ENCODE measurements at regions not wholly inside any gene's neighbourhood (a gene's known extent, or its start where the extent isn't known, plus 50 kb on each side); places are given as distances from the start of the nearest gene placed in this dataset.

GRCh38 chr2:239704737-239705136 is 303.9 kb upstream of the HDAC4 start:
- Histone ChIP-seq H2AFZ (ENCODE audit: low read depth, low read length) (no peak overlapping the region), H3K9ac (ENCODE audit: insufficient read depth in 1 of 2, low read depth in 2 of 2, low read length in 2 of 2) (no peak overlapping the region), H3K9me3 (replicated peaks; ENCODE audit: control insufficient read depth, insufficient read depth, low read depth, low read length) (no peaks in the 10 kb centered on the region), H3K27me3 (ENCODE audit: control insufficient read depth in 2 of 2, insufficient read depth in 2 of 2, low read length in 2 of 2) (no peaks in the 10 kb centered on the region), H3K36me3 (ENCODE audit: control insufficient read depth, insufficient read depth, low read length) (no peaks in the 10 kb centered on the region), H3K4me2 (ENCODE audit: insufficient read depth, low read length) (no peak overlapping the region), H4K20me1 (replicated peaks; ENCODE audit: control insufficient read depth, insufficient read depth, low read length) (no peaks in the 10 kb centered on the region), H3K4me3 (no peak overlapping the region), H3K79me2 (ENCODE audit: control insufficient read depth, insufficient read depth, low read length) (no peaks in the 10 kb centered on the region), H3K27ac (ENCODE audit: extremely low read depth, low read depth, low read length) (no peak overlapping the region), H3K4me1 (replicated peaks in 1 of 2; ENCODE audit: control insufficient read depth in 2 of 2, insufficient read depth in 2 of 2, low read length in 2 of 2) (no peaks in the 10 kb centered on the region), H3K9me1 (ENCODE audit: control insufficient read depth, insufficient read depth, low read length) (no peaks in the 10 kb centered on the region)
- POLR2A ChIA-PET = no interaction called here
- CTCF ChIA-PET (ENCODE audit: low intra/inter-chr PET ratio) = no interaction called here
- in situ Hi-C loops (cut with MboI) = no loop called here
- no peak for FAIRE-seq
- no peak for DNase-seq (ENCODE audit: extremely low read depth in 1 of 4, low spot score in 3 of 4)
- no TSS peak for BruUV-seq (replicated peaks)
- no peak for ATAC-seq
- intact Hi-C loops (cut with micrococcal nuclease) = no loop called here
- WGBS (ENCODE audit: insufficient coverage, low coverage, missing lambda C conversion rate) = 0% methylated on average over 4 of the region's 6 CpGs
- no peak for TF ChIP-seq NFE2L1 (tag; IDR thresholded peaks at IDR 0.05; ENCODE audit: borderline replicate concordance, low read depth)
- no peak for TF ChIP-seq ZNF395 (CRISPR knock-in tag; IDR thresholded peaks at IDR 0.05)
- TF ChIP-seq DNMT1 (IDR thresholded peaks at IDR 0.05) = no peak
- no peak for TF ChIP-seq E2F5 (CRISPR knock-in tag; IDR thresholded peaks at IDR 0.05)
- TF ChIP-seq CREB3 (tag; conservative IDR thresholded peaks at IDR 0.05; ENCODE audit: low read depth) = no peak
- no peak for TF ChIP-seq TGIF2 (CRISPR knock-in tag; IDR thresholded peaks at IDR 0.05)
- no peak for TF ChIP-seq AFF4 (CRISPR knock-in tag; IDR thresholded peaks at IDR 0.05)
- no peak for TF ChIP-seq ZNF133 (CRISPR knock-in tag; IDR thresholded peaks at IDR 0.05)
- no peak for TF ChIP-seq ARNT (IDR thresholded peaks at IDR 0.05)
- TF ChIP-seq CBFA2T3 (IDR thresholded peaks at IDR 0.05) = no peak
- TF ChIP-seq ZNF444 (CRISPR knock-in tag; IDR thresholded peaks at IDR 0.05) = no peak
- TF ChIP-seq ZNF79 (CRISPR knock-in tag; IDR thresholded peaks at IDR 0.05; ENCODE audit: low read depth) = no peak
- no peak for TF ChIP-seq PTRF (tag; IDR thresholded peaks at IDR 0.05)
- no peak for TF ChIP-seq TOE1 (IDR thresholded peaks at IDR 0.05; ENCODE audit: borderline replicate concordance)
- no peak for TF ChIP-seq TOE1 (CRISPR knock-in tag; IDR thresholded peaks at IDR 0.05; ENCODE audit: borderline replicate concordance, low read depth)
- no peak for TF ChIP-seq SMARCE1 (IDR thresholded peaks at IDR 0.05)
